ENCODE measurements at regions not wholly inside any gene's neighbourhood (a gene's known extent, or its start where the extent isn't known, plus 50 kb on each side); places are given as distances from the start of the nearest gene placed in this dataset.
"Not testable (repeated sequence)": the region's sequence is repeated elsewhere in the genome, so short reads cannot be mapped to it uniquely, and the experiment has no call there.

DNA sequence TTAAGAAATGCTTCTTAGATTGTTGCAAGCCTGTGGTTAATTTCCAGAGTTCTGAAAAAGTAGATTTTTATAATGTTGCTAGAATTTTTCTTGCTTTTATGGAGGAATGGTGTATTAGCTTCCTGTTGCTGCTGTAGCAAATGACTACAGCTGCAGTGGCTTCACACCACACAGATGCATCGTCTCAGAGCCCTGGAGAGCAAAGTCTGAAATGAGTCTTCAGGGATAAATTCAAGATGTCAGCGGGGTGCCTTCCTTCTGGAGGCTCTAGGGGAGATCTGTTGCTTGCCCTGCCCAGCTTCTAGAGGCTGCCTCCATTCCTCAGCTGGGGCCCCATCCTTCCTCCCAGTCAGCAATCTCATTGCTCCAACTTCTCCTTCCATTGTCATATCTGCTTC, 187.8 kb downstream of the ZNF516 start:
- no peak for DNase-seq

DNA sequence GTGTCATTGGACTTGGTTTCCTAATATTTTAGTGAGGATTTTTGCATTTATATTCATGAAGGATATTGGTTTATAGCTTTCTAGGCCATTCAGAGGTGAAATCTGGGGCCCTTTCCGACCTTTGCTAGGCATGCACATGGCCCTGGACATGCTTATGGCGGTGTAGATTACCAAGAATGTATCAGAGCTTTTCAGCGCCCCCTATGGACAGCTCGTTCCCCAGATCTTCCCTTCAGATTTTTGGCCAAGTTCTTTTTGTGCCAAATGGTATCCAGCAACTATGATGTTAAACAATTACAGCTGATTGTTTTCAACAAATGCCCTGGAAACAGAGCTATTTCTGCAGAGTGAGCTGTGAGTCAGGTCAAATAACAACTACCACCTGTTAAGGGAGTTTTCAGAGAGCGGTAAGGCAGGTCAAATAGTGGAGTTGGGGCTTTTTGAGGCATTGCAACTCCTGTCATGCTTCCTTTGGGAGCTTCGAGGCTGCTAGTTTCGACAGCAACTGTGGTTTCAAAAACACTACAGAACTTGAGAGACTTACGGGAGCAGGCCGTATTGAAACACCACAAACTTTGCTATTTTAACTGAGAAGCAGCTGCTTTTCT, 188.3 kb downstream of the ZNF516 start:
- no peak for DNase-seq

- DNase-seq, result no peak
Observed at GRCh38 chr18:76285866-76286265, 209.2 kb downstream of the ZNF516 start.

DNA sequence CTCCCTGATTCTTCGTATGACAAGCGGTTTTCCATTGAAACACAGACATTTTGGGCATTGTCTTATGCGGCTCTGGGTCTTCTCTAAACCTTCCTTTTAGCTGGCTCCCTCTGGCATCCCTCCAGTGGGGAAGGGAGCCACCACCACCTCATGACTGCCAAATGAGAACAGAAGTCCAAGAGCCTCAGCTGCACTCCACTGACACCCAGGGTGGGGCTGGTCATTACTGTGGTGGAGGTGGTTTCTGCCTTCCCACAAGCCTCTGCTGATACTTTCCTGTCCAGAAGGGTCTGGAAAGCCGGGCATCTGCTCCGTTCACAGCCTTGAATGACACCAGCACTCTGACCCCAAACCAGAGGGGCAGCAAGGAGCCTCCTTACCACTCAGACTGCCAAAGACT, 213.5 kb downstream of the ZNF516 start:
- no peak for DNase-seq

DNA sequence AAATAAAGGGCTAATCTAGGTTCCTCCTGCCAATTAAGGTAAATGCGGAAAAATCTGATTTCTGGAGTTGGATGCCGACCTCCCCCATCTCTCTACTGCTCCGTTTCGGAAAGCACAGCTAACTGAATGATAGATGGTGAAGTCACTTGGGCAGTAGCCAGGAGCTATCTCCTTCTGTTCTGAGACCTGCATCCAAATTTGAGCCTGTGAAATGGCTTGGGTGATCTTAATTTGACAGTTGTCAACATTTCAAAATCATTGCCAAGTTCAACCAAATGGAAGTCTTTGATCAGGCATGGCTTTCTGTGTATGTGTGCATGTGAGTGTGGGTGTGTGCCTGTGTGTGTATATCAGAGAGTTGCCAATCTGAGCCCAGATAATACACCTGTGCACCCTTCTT, 217.2 kb downstream of the ZNF516 start:
- DNase-seq, result no peak

DNA sequence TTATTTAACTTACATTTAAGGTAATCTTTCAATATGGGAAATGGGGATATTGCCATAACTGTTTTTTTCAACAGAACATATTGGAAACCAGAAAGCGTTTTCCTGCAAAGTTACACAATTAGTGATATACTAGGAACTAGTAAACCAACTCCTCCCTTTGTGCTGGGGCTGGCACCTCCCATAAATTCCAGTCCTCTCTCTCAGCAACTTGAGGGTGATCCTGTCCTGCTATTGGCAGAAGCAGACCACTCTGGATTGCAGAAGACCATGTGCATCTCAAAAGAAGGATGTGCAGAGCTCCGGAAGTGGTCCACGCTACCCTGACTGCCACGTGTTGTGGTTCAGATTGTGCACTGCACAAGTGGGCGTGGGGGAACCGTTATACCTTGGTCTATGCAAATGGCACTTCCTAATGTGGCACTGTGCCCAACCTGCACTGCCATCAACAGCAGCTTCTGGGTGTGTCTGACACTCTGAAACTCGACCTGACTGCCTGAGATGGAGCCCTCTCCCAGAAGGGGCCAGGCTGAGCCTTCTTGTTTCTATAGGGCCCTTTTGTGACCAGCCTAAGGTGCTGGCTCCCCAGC, 219.2 kb downstream of the ZNF516 start:
- peak; percentile 6 to 18 for DNase-seq

DNA sequence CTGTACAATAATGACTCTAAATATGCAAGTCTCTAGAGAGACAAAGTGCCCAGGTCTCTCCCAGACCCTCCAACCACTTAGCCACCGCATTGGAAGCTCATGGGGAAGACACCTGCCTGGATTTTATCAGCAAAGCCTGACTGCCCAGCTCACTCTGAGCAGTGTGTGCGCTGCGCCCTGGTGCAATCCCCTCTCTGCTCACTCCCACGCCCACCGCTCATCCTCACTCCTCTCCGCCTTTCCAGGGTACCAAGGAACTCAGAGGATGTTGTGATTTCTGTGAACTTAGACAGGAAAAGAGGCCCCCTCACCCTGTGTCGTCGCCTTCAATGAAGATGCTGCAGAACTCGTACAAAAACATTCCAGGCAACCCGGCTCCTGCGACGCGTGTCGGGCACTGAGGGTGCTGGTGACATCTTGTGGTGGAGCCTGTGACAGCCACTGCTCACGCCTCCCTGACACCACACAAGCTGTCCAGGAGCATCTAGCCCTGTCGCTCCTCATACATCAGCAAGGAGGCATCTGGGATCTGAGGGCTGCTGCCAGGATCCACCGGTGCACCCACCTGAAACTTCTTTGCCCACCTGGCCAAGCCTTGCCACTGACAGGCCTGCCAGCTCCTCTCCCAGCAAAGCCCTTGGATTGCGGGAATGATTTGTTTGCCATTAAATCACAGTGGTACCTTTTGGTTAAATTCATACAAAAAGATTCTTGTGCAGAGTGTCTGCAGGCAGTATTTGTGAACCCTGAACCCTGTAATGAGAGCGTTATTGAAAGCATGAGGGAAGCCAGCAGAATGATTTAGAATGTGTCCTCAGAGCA, 220.4 kb downstream of the ZNF516 start:
- peak; percentile 14 to 41 for DNase-seq

DNA sequence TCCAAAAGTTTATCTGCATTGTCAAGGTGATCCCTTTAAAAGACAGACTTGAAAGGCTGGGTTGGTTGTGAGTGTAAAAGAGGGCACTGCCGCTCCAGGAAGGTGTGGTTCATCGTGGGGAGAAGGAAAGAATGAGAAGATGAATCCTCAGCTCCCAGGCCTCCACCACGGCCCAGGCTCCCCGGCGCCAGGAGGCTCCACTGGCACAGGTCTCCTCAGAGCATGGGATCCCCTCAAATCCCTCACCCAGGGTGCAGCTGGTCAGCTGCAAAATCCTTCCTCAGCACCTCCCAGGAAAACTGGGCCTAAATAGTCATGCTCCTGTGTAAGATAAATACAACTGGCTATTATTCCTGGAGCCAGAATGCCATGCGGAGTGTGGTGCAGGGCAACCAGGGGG, 221.1 kb downstream of the ZNF516 start:
- DNase-seq, result no peak

DNA sequence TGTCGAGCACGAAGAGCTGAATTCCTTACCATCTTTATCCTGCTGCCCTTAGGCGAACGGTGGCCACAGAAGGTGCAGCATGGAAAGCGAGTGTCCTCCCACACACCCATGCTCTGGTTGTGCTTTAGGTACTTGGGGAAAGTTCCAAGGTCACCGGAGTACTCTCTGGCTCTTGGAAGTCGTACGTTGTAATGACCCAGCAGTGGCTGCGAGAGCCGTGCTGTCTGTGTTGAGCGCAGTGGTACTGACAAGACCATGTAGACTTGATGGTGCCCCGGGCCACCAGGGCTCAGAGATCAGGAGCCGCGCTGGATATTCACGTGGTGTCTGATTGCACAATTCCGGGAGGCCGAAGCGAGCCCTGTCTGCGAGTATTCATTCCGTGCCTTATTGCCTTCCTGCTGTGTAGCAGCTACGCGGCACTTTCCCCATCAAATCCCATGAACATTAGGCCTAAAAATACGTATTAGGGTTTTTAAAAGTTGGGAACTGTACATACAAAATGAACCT, 222.0 kb downstream of the ZNF516 start:
- no peak for DNase-seq

- not testable (repeated sequence) for DNase-seq
Observed at GRCh38 chr18:76267423-76267822, 227.6 kb downstream of the ZNF516 start.

DNA sequence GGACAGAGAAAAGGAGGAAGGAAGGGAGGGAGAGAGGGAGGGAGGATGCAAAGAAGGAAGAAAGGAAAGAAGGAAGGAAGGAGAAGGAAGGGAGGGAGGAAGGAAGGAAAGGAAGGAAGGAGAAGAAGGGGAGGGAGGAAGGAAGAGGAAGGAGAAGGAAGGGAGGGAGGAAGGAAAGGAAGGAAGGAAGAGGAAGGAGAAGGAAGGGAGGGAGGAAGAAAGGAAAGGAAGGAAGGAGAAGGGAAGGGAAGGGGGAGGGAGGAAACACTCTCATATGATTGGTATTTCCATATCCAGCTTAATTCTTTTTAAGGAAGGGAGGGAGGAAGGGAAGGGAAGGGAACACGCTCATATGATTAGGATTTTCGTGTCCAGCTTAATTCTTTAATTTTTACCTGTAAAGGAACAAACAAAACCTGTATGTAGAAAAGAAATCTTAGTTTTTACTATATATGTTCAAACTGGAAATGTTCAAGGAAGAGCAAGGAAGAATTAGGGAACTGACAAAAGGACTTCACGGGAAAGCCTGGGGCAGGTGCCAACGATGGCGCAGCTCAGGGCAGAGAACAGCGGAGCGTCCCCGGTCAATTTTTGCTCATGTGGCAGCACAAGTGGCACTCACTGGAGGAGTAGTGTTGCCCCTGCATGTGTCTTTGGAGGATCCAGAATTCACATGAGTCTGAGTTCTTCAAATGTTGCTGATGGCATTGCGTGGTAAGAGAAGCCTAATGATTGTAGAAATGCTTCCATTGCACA, 228.6 kb downstream of the ZNF516 start:
- DNase-seq, result no peak

- no peak for DNase-seq
Observed at GRCh38 chr18:76265497-76266235, 229.4 kb downstream of the ZNF516 start.

GRCh38 chr18:76264876-76265250, 230.2 kb downstream of the ZNF516 start:
- no peak for DNase-seq

GRCh38 chr18:76264198-76264875, 230.7 kb downstream of the ZNF516 start:
- no peak for DNase-seq

DNA sequence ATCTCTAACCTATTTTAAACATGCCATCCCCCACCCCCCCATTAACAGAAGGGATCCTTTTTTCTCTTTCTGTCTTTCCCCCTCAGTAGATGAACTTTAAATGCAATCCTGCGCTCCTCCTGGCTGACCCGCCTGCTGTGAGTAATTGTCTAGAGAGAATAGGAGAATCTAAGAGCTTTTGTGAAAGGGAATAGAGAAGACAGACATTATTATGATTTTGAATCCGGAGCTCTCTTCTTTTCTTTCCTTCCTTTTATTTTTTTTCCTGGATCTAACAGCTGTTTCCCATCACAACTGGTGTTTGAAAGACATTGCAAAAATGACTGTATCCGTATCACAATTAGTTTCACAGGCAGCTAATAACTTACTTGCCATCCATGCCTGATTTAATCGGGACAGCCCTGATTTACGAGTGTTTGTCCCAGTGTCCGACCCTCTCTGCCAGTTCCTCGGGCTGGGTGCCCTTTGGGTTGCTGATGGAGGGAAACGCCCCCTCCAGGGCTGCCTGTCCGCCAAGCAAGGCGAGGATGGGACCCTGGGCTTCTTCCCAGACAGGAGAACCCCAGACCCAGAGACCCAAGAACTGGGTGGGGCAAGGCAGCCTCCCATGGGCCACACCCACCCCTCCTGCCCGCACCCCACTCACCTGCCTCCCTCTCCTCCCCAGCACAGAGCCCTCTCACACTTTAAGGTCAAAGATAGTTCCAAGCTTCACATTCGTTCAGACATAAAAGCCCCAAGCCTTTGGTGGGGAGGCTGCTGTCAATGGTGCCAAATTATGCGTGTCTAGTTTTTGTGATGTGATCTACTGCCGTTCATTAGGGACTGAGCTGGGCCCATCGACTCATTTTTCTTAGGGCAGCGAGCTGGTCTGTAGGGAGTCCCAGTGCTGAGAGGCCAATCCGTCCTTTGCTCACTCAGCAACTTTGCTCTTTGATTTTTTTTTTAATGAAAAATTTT, 231.7 kb downstream of the ZNF516 start:
- no peak for DNase-seq

DNA sequence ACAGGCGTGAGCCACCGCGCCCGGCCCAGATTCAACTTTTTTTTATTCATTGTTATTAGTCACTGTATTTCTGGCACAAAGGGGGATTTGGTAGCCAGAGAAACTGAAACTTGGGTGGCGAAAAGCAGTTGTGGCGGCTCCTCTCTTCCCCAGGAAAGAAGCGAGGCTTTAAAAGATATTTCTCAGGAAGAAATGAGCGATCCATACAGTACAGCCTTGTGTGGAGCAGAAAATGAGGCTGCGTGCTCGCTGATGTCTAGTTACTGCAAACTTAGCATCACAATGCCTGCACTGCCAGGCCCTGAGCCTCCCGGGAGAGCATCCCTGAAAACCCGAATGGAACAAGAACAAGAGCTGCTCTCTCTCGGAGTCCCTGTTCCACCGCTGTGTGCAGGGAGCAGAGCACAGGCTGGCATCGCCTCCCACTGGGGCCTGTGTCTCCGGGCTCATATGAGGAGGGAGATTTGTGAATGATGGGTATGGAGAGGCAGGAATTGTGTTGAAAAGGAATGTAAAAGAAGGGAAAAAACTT, 234.0 kb downstream of the ZNF516 start:
- DNase-seq, result no peak

- DNase-seq, result no peak
Observed at GRCh38 chr18:76259711-76260110, 235.3 kb downstream of the ZNF516 start.

- no peak for DNase-seq
Observed at GRCh38 chr18:76259096-76259495, 235.9 kb downstream of the ZNF516 start.

DNA sequence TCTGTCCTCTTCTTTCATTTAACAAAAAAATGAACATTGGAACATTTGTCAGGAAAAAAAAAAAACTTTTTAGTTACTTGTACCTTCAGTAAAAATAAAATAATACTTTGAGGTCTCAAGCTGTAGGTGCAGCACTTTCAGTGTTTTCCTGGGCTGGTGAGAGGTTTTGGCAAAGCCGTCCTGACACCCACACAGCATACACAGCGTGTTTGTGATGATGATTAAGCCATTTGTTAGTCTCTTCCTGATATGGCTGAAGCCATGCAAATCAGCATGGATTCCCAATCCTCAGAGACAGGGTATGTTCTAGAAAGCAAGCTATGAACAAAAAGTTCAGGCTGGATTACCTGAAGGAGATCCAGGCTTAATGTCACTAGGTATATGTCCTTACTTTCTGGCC, 236.8 kb downstream of the ZNF516 start:
- DNase-seq, result no peak

GRCh38 chr18:76255070-76255683, 239.9 kb downstream of the ZNF516 start:
- DNase-seq, result no peak
